Caco-2 (cell line): ENCODE measurements at regions not wholly inside any gene's neighbourhood (a gene's known extent, or its start where the extent isn't known, plus 50 kb on each side); places are given as distances from the start of the nearest gene placed in this dataset.
"Not testable (repeated sequence)": the region's sequence is repeated elsewhere in the genome, so short reads cannot be mapped to it uniquely, and the experiment has no call there.

Source experiments
- BruUV-seq: library from RNA; stranded (reverse); fragments of 400-500 nt; replicated peaks from 2 replicates; lab custom pipeline; 2021; lab: Mats Ljungman, UMichigan
- CTCF ChIA-PET: fragments of 300-600 bp; sonication (Branson Sonifier 250); formaldehyde crosslinking; loops from one replicate; lab custom pipeline; 2022; ENCODE audit warnings: antibody characterized with exemption; lab: Charles Lee
- POLR2A ChIA-PET: fragments of 300-600 bp; sonication (Branson Sonifier 250); formaldehyde crosslinking; loops from one replicate; lab custom pipeline; 2022; ENCODE audit warnings: antibody characterized with exemption; lab: Charles Lee
- DNase-seq, 2 experiments: peaks; one replicate each; pipeline versions ENCODE4 v3.0.0 to v3.0.0-alpha.2; 2020 to 2022
- H3K27me3 ChIP-seq: replicated peaks from 2 replicates; pipeline ENCODE4 v1.6.0; 2011; ENCODE audit warnings: low read length; ENCODE audit not compliant: control insufficient read depth, insufficient read depth
- H3K36me3 ChIP-seq: 2 replicates; pipeline ENCODE4 v1.5.1; 2011; ENCODE audit warnings: low read length; ENCODE audit not compliant: control insufficient read depth, insufficient read depth
- H3K4me1 ChIP-seq: fragments of 250-450 bp; sonication (Bioruptor Pico); 2 replicates; pipeline ENCODE4 v1.5.1; 2020; ENCODE audit warnings: mild to moderate bottlenecking
- H3K4me3 ChIP-seq: 2 replicates; pipeline ENCODE4 v1.5.1; 2011; ENCODE audit warnings: low read depth, mild to moderate bottlenecking, control low read depth, low read length
- H3K9me3 ChIP-seq: fragments of 250-450 bp; sonication (Bioruptor Pico); 2 replicates; pipeline ENCODE4 v1.5.1; 2020; ENCODE audit warnings: mild to moderate bottlenecking, moderate library complexity
- H3K27ac Mint-ChIP-seq: one replicate; pipeline ENCODE4 v1.8.0; 2022; ENCODE audit warnings: mixed read lengths; ENCODE audit not compliant: unreplicated experiment
- H3K27me3 Mint-ChIP-seq: one replicate; pipeline ENCODE4 v1.8.0; 2022; ENCODE audit warnings: mixed read lengths; ENCODE audit not compliant: insufficient read depth, unreplicated experiment
- H3K36me3 Mint-ChIP-seq: one replicate; pipeline ENCODE4 v1.8.0; 2022; ENCODE audit warnings: mild to moderate bottlenecking, mixed read lengths; ENCODE audit not compliant: insufficient read depth, unreplicated experiment
- H3K4me1 Mint-ChIP-seq: one replicate; pipeline ENCODE4 v1.8.0; 2022; ENCODE audit warnings: low read depth, mixed read lengths; ENCODE audit not compliant: unreplicated experiment
- H3K4me3 Mint-ChIP-seq: one replicate; pipeline ENCODE4 v1.8.0; 2022; ENCODE audit warnings: mild to moderate bottlenecking, moderate library complexity, mixed read lengths; ENCODE audit not compliant: unreplicated experiment
- H3K9me3 Mint-ChIP-seq: one replicate; pipeline ENCODE4 v1.8.0; 2022; ENCODE audit warnings: mixed read lengths; ENCODE audit not compliant: unreplicated experiment
- CTCF ChIP-seq, 2 experiments: fragments of 200-600 bp in 1 of 2; IDR thresholded peaks; 1 replicate in 1 of 2; 2 replicates in 1 of 2; pipeline versions ENCODE4 v1.5.1 to v1.8.0; 2011 to 2022; ENCODE audit warnings: antibody characterized with exemption in 1 of 2, control low read depth in 1 of 2, inconsistent platforms in 1 of 2, low read depth in 1 of 2, low read length in 1 of 2, mild to moderate bottlenecking in 1 of 2, moderate library complexity in 1 of 2; ENCODE audit not compliant: insufficient read depth in 1 of 2, severe bottlenecking in 1 of 2, unreplicated experiment in 1 of 2
- intact Hi-C: fragments of 100-400 bp; cut with micrococcal nuclease; formaldehyde crosslinking; loops from one replicate; pipeline ENCODE4 v1.10.0; 2022; ENCODE audit not compliant: unreplicated experiment

- H3K36me3 ChIP-seq, BruUV-seq, intact Hi-C loops, H3K27me3 Mint-ChIP-seq, DNase-seq, H3K4me1 Mint-ChIP-seq, CTCF ChIA-PET, H3K4me1 ChIP-seq, H3K27ac Mint-ChIP-seq, H3K9me3 ChIP-seq, H3K4me3 ChIP-seq, H3K4me3 Mint-ChIP-seq, POLR2A ChIA-PET, H3K9me3 Mint-ChIP-seq, H3K27me3 ChIP-seq, H3K36me3 Mint-ChIP-seq: not testable (repeated sequence)
Measured at GRCh38 chr5:20875726-20876125, 887.7 kb upstream of the CDH18 start.

- H3K4me3 ChIP-seq, H3K9me3 Mint-ChIP-seq, H3K27me3 Mint-ChIP-seq, H3K27me3 ChIP-seq, POLR2A ChIA-PET, CTCF ChIA-PET, H3K4me3 Mint-ChIP-seq, H3K36me3 ChIP-seq, H3K36me3 Mint-ChIP-seq, H3K4me1 ChIP-seq, H3K9me3 ChIP-seq, BruUV-seq, H3K27ac Mint-ChIP-seq, DNase-seq, intact Hi-C loops, H3K4me1 Mint-ChIP-seq: not testable (repeated sequence)
Measured at GRCh38 chr5:20865892-20866291, 877.9 kb upstream of the CDH18 start.

GRCh38 chr5:20833081-20833627, 845.2 kb upstream of the CDH18 start:
- ChIA-PET CTCF (no interaction called here), POLR2A (no interaction called here)
- Histone ChIP-seq H3K27me3 (no peaks in the 10 kb centered on the region), H3K9me3 (no peaks in the 10 kb centered on the region), H3K36me3 (no peaks in the 10 kb centered on the region), H3K4me1 (no peaks in the 10 kb centered on the region), H3K4me3 (no peak overlapping the region)
- BruUV-seq = no TSS peak
- H3K36me3 Mint-ChIP-seq = no peaks in the 10 kb centered on the region
- no peaks in the 10 kb centered on the region for H3K9me3 Mint-ChIP-seq
- intact Hi-C loops = no loop called here
- H3K27ac Mint-ChIP-seq = no peak overlapping the region
- H3K27me3 Mint-ChIP-seq = no peaks in the 10 kb centered on the region
- H3K4me1 Mint-ChIP-seq = no peaks in the 10 kb centered on the region
- no peak overlapping the region for H3K4me3 Mint-ChIP-seq
- DNase-seq = no peak
- TF ChIP-seq CTCF (IDR thresholded peaks at IDR 0.05; ENCODE audit: insufficient read depth in 1 of 2, low read depth in 1 of 2, low read length in 1 of 2, severe bottlenecking in 1 of 2, unreplicated experiment in 1 of 2) = no peak

GRCh38 chr5:20832204-20833080, 844.4 kb upstream of the CDH18 start:
- no TSS peak for BruUV-seq
- Histone ChIP-seq H3K9me3 (no peaks in the 10 kb centered on the region), H3K27me3 (no peaks in the 10 kb centered on the region), H3K4me3 (no peak overlapping the region), H3K4me1 (no peaks in the 10 kb centered on the region), H3K36me3 (no peaks in the 10 kb centered on the region)
- Mint-ChIP-seq H3K9me3 (no peaks in the 10 kb centered on the region), H3K4me1 (no peaks in the 10 kb centered on the region), H3K36me3 (no peaks in the 10 kb centered on the region), H3K27ac (no peak overlapping the region), H3K4me3 (no peak overlapping the region), H3K27me3 (no peaks in the 10 kb centered on the region)
- intact Hi-C loops = no loop called here
- ChIA-PET POLR2A (no interaction called here), CTCF (no interaction called here)
- TF ChIP-seq CTCF (IDR thresholded peaks at IDR 0.05; ENCODE audit: insufficient read depth in 1 of 2, low read depth in 1 of 2, low read length in 1 of 2, severe bottlenecking in 1 of 2, unreplicated experiment in 1 of 2) = no peak
- DNase-seq = no peak

GRCh38 chr5:20825951-20826350, 838.0 kb upstream of the CDH18 start:
- DNase-seq, H3K4me1 Mint-ChIP-seq, CTCF ChIA-PET, H3K4me3 Mint-ChIP-seq, H3K4me1 ChIP-seq, H3K27me3 ChIP-seq, H3K36me3 Mint-ChIP-seq, intact Hi-C loops, H3K4me3 ChIP-seq, H3K9me3 Mint-ChIP-seq, BruUV-seq, H3K27me3 Mint-ChIP-seq, H3K9me3 ChIP-seq, H3K36me3 ChIP-seq, H3K27ac Mint-ChIP-seq, POLR2A ChIA-PET: not testable (repeated sequence)
